HepG2 (cell line): ENCODE measurements at regions not wholly inside any gene's neighbourhood (a gene's known extent, or its start where the extent isn't known, plus 50 kb on each side); places are given as distances from the start of the nearest gene placed in this dataset.

ENCODE experiments used
- ATAC-seq: fragments of 200-7000 bp; cut with Tn5 transposase; 3 replicates; pipeline ENCODE4 v1.9.1; 2020; ENCODE audit warnings: mild to moderate bottlenecking, moderate library complexity
- BruUV-seq: library from RNA; stranded (reverse); fragments of 400-500 nt; replicated peaks from 2 replicates; lab custom pipeline; 2021; lab: Mats Ljungman, UMichigan
- CTCF ChIA-PET: fragments of 300-600 bp; formaldehyde crosslinking; extraction: SDS; loops from one replicate; lab custom pipeline; 2021; ENCODE audit warnings: low total read pairs, inconsistent platforms, low intra/inter-chr PET ratio; lab: Yijun Ruan, JAX
- POLR2A ChIA-PET: fragments of 350-600 bp; sonication (Branson Sonifier 250); formaldehyde crosslinking; loops from one replicate; lab custom pipeline; 2020; ENCODE audit warnings: antibody characterized with exemption, inconsistent platforms; lab: Yijun Ruan, JAX
- DNase-seq: peaks from one replicate; pipeline ENCODE4 v3.0.0-alpha.2; 2015; ENCODE audit warnings: low spot score
- FAIRE-seq: peaks from 3 replicates; lab custom pipeline; 2011; peaks lifted over from hg19 to GRCh38; lab: Jason Lieb, UNC
- H2AFZ ChIP-seq: one replicate; pipeline ENCODE4 v1.6.1; 2011; ENCODE audit warnings: low read length, inconsistent platforms
- H3K27ac ChIP-seq: fragments of 300-600 bp; 3 replicates; pipeline ENCODE4 v1.8.0; 2011; ENCODE audit warnings: mixed run types, mild to moderate bottlenecking, mixed read lengths, low read length, inconsistent platforms; ENCODE audit not compliant: insufficient read depth; ENCODE audit errors: extremely low read length
- H3K27me3 ChIP-seq, 2 experiments: fragments of 200-600 bp in 1 of 2; 2 replicates in 1 of 2; 3 replicates in 1 of 2; pipeline versions ENCODE4 v1.6.0 to v1.8.0; 2011; ENCODE audit warnings: low read length in 2 of 2, mild to moderate bottlenecking in 2 of 2, moderate library complexity in 2 of 2, inconsistent platforms in 1 of 2; ENCODE audit not compliant: insufficient read depth in 2 of 2, control insufficient read depth in 1 of 2
- H3K36me3 ChIP-seq, 2 experiments: fragments of 200-600 bp in 1 of 2; replicated peaks in 1 of 2; 2 replicates in 1 of 2; 3 replicates in 1 of 2; pipeline versions ENCODE4 v1.5.1 to v1.8.0; 2011; ENCODE audit warnings: low read length in 2 of 2, inconsistent platforms in 1 of 2; ENCODE audit not compliant: insufficient read depth in 2 of 2, control insufficient read depth in 1 of 2
- H3K4me1 ChIP-seq: 2 replicates; pipeline ENCODE4 v1.5.1; 2012; ENCODE audit warnings: low read length, inconsistent platforms; ENCODE audit not compliant: insufficient read depth
- H3K4me2 ChIP-seq: 2 replicates; pipeline ENCODE4 v1.6.0; 2011; ENCODE audit warnings: low read depth, low read length, inconsistent platforms
- H3K4me3 ChIP-seq, 3 experiments: fragments of 200-600 bp in 1 of 3; sonication (generic), shearing (Covaris generic) in 1 of 3; replicated peaks in 1 of 3; 2 replicates each; pipeline ENCODE4 v1.5.1; 2011 to 2016; ENCODE audit warnings: low read length in 3 of 3, inconsistent platforms in 2 of 3, low read depth in 2 of 3, mild to moderate bottlenecking in 2 of 3, control low read depth in 1 of 3, mixed read lengths in 1 of 3; ENCODE audit not compliant: insufficient read depth in 1 of 3
- H3K79me2 ChIP-seq: one replicate; pipeline ENCODE4 v1.6.1; 2011; ENCODE audit warnings: low read length, inconsistent platforms; ENCODE audit not compliant: insufficient read depth
- H3K9ac ChIP-seq: 2 replicates; pipeline ENCODE4 v1.6.0; 2011; ENCODE audit warnings: mild to moderate bottlenecking, low read depth, low read length, inconsistent platforms; ENCODE audit not compliant: insufficient read depth
- H3K9me3 ChIP-seq: 2 replicates; pipeline ENCODE4 v1.5.1; 2012; ENCODE audit warnings: mild to moderate bottlenecking, low read length
- H4K20me1 ChIP-seq: 2 replicates; pipeline ENCODE4 v1.6.0; 2011; ENCODE audit warnings: inconsistent platforms, mild to moderate bottlenecking, low read length, moderate library complexity; ENCODE audit not compliant: insufficient read depth
- KAT7 ChIP-seq: IDR thresholded peaks from 2 replicates; pipeline ENCODE4 v1.6.1; 2018; ENCODE audit warnings: borderline replicate concordance, missing compliant biosample characterization
- MNT ChIP-seq: fragments of 450-650 bp; IDR thresholded peaks from 2 replicates; pipeline ENCODE4 v1.6.1; 2016
- RELA ChIP-seq: sonication (generic); formaldehyde crosslinking; IDR thresholded peaks from 2 replicates; pipeline ENCODE4 v1.4.0; 2020; ENCODE audit warnings: missing genetic modification reagents
- SNAI1 ChIP-seq: sonication (generic); formaldehyde crosslinking; IDR thresholded peaks from 2 replicates; pipeline ENCODE4 v1.5.0; 2020; ENCODE audit warnings: mild to moderate bottlenecking, missing genetic modification reagents, borderline replicate concordance
- ZEB1 ChIP-seq: IDR thresholded peaks from 2 replicates; pipeline ENCODE4 v1.6.1; 2012; ENCODE audit warnings: mild to moderate bottlenecking, low read depth, inconsistent platforms; ENCODE audit not compliant: insufficient replicate concordance
- ZNF317 ChIP-seq: sonication (generic); formaldehyde crosslinking; IDR thresholded peaks from 2 replicates; pipeline ENCODE4 v1.5.0; 2020; ENCODE audit warnings: mild to moderate bottlenecking, missing genetic modification reagents
- ZNF414 ChIP-seq: sonication (generic); formaldehyde crosslinking; IDR thresholded peaks from 2 replicates; pipeline ENCODE4 v1.5.0; 2020; ENCODE audit warnings: missing genetic modification reagents
- ZNF552 ChIP-seq: sonication (generic); formaldehyde crosslinking; IDR thresholded peaks from 2 replicates; pipeline ENCODE4 v1.9.0; 2022; ENCODE audit warnings: missing genetic modification reagents, mild to moderate bottlenecking, borderline replicate concordance
- ZNF569 ChIP-seq: sonication (generic); formaldehyde crosslinking; IDR thresholded peaks from 2 replicates; pipeline ENCODE4 v1.5.0; 2020; ENCODE audit warnings: mild to moderate bottlenecking, missing genetic modification reagents, moderate library complexity, borderline replicate concordance
- ZNF580 ChIP-seq: IDR thresholded peaks from 2 replicates; pipeline ENCODE4 v1.6.1; 2016; ENCODE audit warnings: low read depth, borderline replicate concordance
- ZNF768 ChIP-seq: sonication (generic); formaldehyde crosslinking; IDR thresholded peaks from 2 replicates; pipeline ENCODE4 v1.4.0; 2020; ENCODE audit warnings: missing genetic modification reagents
- ZSCAN5A ChIP-seq: sonication (generic); formaldehyde crosslinking; IDR thresholded peaks from 2 replicates; pipeline ENCODE4 v1.8.0; 2022; ENCODE audit warnings: mild to moderate bottlenecking, missing genetic modification reagents, borderline replicate concordance
- ZZZ3 ChIP-seq: sonication (generic); formaldehyde crosslinking; IDR thresholded peaks from 2 replicates; pipeline ENCODE4 v1.4.0; 2020; ENCODE audit warnings: missing genetic modification reagents, mild to moderate bottlenecking, borderline replicate concordance
- WGBS: methylation state at CpG from one replicate; pipeline ENCODE4 v1.1.6; 2017; ENCODE audit warnings: low lambda C conversion rate; 5-methylcytosine and 5-hydroxymethylcytosine counted together
- in situ Hi-C: cut with HindIII; loops from 2 replicates; pipeline ENCODE4 v1.10.0; 2017; ENCODE audit warnings: low pct_unique_long_range_greater_than_20kb; ENCODE audit not compliant: extremely low pct_ligation_motif_present
- intact Hi-C: fragments of 100-400 bp; cut with micrococcal nuclease; formaldehyde crosslinking; loops from one replicate; pipeline ENCODE4 v1.10.0; 2022; ENCODE audit not compliant: unreplicated experiment

- ATAC-seq (no peak), DNase-seq (no peak), FAIRE-seq (no peak)
- H3K36me3 ChIP-seq = no peaks in the 10 kb centered on the region
- ChIA-PET CTCF (no interaction called here), POLR2A (no interaction called here)
- no peaks in the 10 kb centered on the region for H3K4me1 ChIP-seq
- H3K27me3 ChIP-seq = peaks cover 0 to 9% of the 10 kb centered on the region in 2 experiments; a peak in 1 of 5 replicates
- H3K9ac ChIP-seq = no peak overlapping the region
- TF ChIP-seq ZSCAN5A (CRISPR knock-in tag) = no peak
- no peak for TF ChIP-seq KAT7 (CRISPR knock-in tag)
- TF ChIP-seq ZNF569 = no peak
- no peak for TF ChIP-seq SNAI1
- no peak for TF ChIP-seq RELA (CRISPR knock-in tag)
- no peak for TF ChIP-seq ZNF552 (CRISPR knock-in tag)
- no peak for TF ChIP-seq ZNF768 (CRISPR knock-in tag)
- no peak for TF ChIP-seq ZNF414 (CRISPR knock-in tag)
- TF ChIP-seq ZNF317 = no peak
- TF ChIP-seq ZZZ3 (CRISPR knock-in tag) = no peak
- TF ChIP-seq MNT = no peak
- no peak for TF ChIP-seq ZNF580 (CRISPR knock-in tag)
- TF ChIP-seq ZEB1 = no peak
- H2AFZ ChIP-seq = no peak overlapping the region
- H3K79me2 ChIP-seq = no peaks in the 10 kb centered on the region
- no peak overlapping the region for H3K4me3 ChIP-seq
- intact Hi-C loops = no loop called here
- in situ Hi-C loops = no loop called here
- no TSS peak for BruUV-seq
- no peaks in the 10 kb centered on the region for H4K20me1 ChIP-seq
- 0% methylated on average over 1 of the region's 1 CpG for WGBS
- no peak overlapping the region for H3K4me2 ChIP-seq
- H3K27ac ChIP-seq = no peak overlapping the region
- no peaks in the 10 kb centered on the region for H3K9me3 ChIP-seq
Measured at GRCh38 chr22:27064386-27064785, 407.0 kb downstream of the MIAT start.
